Fibroblast of pulmonary artery (primary cell): ENCODE measurements at regions not wholly inside any gene's neighbourhood (a gene's known extent, or its start where the extent isn't known, plus 50 kb on each side); places are given as distances from the start of the nearest gene placed in this dataset.

Experiments
- DNase-seq: peaks from one replicate; pipeline ENCODE4 v3.0.0-alpha.2; 2010; ENCODE audit warnings: low read depth
- H3K4me3 ChIP-seq: replicated peaks from 2 replicates; pipeline ENCODE4 v1.5.1; 2011; ENCODE audit warnings: low read depth, mild to moderate bottlenecking, control low read depth, low read length, moderate library complexity
- CTCF ChIP-seq: IDR thresholded peaks from 2 replicates; pipeline ENCODE4 v1.5.1; 2011; ENCODE audit warnings: mild to moderate bottlenecking, control low read depth, low read length, inconsistent platforms; ENCODE audit errors: missing control alignments

- H3K4me3 ChIP-seq = no peak overlapping the region
- DNase-seq = no peak
- TF ChIP-seq CTCF = no peak
Observed at GRCh38 chr3:104977719-104978118, 389.0 kb upstream of the ALCAM start.

- no peak overlapping the region for H3K4me3 ChIP-seq
- TF ChIP-seq CTCF = no peak
- no peak for DNase-seq
Observed at GRCh38 chr3:104982130-104982529, 384.6 kb upstream of the ALCAM start.

GRCh38 chr3:104987859-104988258 is 378.9 kb upstream of the ALCAM start:
- DNase-seq = peak; percentile 7
- no peak overlapping the region for H3K4me3 ChIP-seq
- no peak for TF ChIP-seq CTCF

- H3K4me3 ChIP-seq = no peak overlapping the region
- no peak for DNase-seq
- no peak for TF ChIP-seq CTCF
Observed at GRCh38 chr3:104988496-104988895, 378.2 kb upstream of the ALCAM start.

- TF ChIP-seq CTCF = no peak
Observed at GRCh38 chr3:104989878-104990277, 376.8 kb upstream of the ALCAM start.

GRCh38 chr3:104990758-104991157 is 376.0 kb upstream of the ALCAM start:
- no peak for DNase-seq
- TF ChIP-seq CTCF = no peak
- H3K4me3 ChIP-seq = no peak overlapping the region

More at GRCh38 chr3:104989878-104990277, 376.8 kb upstream of the ALCAM start:
- H3K4me3 ChIP-seq = no peak overlapping the region
- no peak for DNase-seq

GRCh38 chr3:104992676-104993075 is 374.0 kb upstream of the ALCAM start:
- no peak for DNase-seq
- no peak overlapping the region for H3K4me3 ChIP-seq
- no peak for TF ChIP-seq CTCF
